ENCODE measurements at regions not wholly inside any gene's neighbourhood (a gene's known extent, or its start where the extent isn't known, plus 50 kb on each side); places are given as distances from the start of the nearest gene placed in this dataset.

DNA sequence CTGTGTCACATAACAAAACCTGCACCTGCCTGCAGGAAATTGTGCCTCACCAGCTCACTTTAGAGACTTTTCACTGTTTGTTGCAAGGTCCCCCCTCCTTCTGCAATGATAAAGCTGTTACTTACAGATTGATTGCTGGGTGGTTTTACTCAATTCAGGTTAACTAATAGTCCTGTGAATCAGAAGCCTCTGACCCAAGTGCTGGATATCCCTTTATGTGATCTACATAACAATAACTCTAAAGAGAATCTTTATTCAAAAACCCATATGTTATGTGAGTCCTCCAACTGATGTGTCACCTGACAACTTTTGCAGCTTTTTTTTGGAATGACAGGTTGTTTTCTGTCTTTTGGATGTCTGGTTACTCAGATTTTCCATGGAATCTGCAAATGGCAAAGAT, 2323.6 kb upstream of the TENM3 start:
- no peak for ATAC-seq (replicated peaks)

DNA sequence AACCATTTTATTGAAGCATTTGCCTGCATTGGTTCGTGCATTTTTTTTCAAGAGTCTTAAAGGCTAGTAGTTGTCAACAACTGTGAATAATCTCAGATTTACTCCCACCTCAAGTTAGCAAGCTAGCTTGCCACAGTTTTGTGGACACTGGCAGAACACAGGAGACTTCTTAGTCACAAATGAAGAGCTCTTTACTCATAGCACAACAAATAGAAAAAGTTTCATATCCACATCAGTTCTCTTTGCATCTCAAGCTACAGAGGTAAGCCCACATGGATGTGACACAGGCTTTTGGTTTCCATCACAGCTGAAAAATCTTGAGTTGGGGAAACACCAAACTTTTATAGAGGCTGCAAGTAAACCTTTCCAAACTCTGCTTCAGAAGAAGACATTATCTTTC, 2315.7 kb upstream of the TENM3 start:
- Mint-ChIP-seq H3K27ac (no peak overlapping the region), H3K9me3 (peaks cover 18 to 23% of the 10 kb centered on the region in 2 donors), H3K36me3 (ENCODE audit: insufficient read depth) (no peaks in the 10 kb centered on the region), H3K4me3 (no peak overlapping the region), H3K4me1 (ENCODE audit: low read depth in 2 of 2) (no peaks in the 10 kb centered on the region), H3K27me3 (no peaks in the 10 kb centered on the region)
- DNase-seq: no peak
- no peak for ATAC-seq (replicated peaks)

More for the DNA sequence above, 2323.6 kb upstream of the TENM3 start:
- H3K27me3 Mint-ChIP-seq: no peaks in the 10 kb centered on the region
- DNase-seq: no peak
- H3K4me3 Mint-ChIP-seq: no peak overlapping the region
- H3K9me3 Mint-ChIP-seq: peaks cover 9 to 11% of the 10 kb centered on the region in 2 donors
- H3K27ac Mint-ChIP-seq: no peak overlapping the region
- H3K36me3 Mint-ChIP-seq (ENCODE audit: insufficient read depth): no peaks in the 10 kb centered on the region
- H3K4me1 Mint-ChIP-seq (ENCODE audit: low read depth in 2 of 2): no peaks in the 10 kb centered on the region

DNA sequence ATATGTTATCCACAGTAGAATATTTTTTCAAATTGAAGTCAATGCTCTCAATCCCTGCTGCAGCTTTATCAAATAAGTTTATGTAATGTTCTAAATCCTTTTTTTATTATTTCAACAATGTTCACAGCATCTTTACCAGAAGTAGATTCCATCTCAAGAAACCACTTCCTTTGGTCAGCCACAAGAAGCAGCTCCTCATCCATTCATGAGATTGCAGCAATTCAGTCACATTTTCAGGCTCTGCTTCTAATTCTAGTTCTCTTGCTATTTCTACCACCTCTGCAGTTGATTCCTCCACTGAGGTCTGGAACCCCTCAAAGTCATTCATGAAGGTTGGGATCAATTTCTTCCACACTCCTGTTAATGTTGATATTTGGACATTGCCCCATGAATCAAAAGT, 2301.3 kb upstream of the TENM3 start:
- DNase-seq (no peak), ATAC-seq (replicated peaks) (no peak)
- no peaks in the 10 kb centered on the region for H3K27me3 Mint-ChIP-seq
- H3K36me3 Mint-ChIP-seq (ENCODE audit: insufficient read depth): no peaks in the 10 kb centered on the region
- H3K4me1 Mint-ChIP-seq (ENCODE audit: low read depth in 2 of 2): no peaks in the 10 kb centered on the region
- H3K9me3 Mint-ChIP-seq: peaks cover 12 to 18% of the 10 kb centered on the region in 2 donors
- H3K4me3 Mint-ChIP-seq: no peak overlapping the region
- H3K27ac Mint-ChIP-seq: no peak overlapping the region

DNA sequence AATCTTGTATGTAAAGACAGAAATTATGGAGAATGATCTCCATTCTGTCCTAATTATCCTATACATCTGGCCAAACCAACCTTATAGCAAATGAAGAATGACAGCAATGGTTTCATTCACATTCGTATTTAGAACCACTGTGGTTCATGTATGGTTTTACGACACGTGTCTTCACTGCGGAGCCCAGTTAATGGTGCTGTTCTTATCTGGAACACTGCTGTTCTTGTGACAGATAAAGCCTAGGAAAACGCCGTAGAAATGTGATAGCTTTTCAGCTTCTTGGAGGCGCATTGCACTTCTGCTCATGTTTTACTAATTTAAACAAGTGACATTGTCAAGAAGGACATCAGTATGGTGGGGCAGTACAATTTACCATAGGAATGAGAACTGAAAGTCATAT, 2266.4 kb upstream of the TENM3 start:
- Mint-ChIP-seq H3K4me3 (no peak overlapping the region), H3K4me1 (ENCODE audit: low read depth in 2 of 2) (no peaks in the 10 kb centered on the region), H3K27ac (no peak overlapping the region), H3K9me3 (peaks cover 5 to 12% of the 10 kb centered on the region in 2 donors), H3K36me3 (ENCODE audit: insufficient read depth) (no peaks in the 10 kb centered on the region), H3K27me3 (no peaks in the 10 kb centered on the region)
- ATAC-seq (replicated peaks): no peak
- no peak for DNase-seq

DNA sequence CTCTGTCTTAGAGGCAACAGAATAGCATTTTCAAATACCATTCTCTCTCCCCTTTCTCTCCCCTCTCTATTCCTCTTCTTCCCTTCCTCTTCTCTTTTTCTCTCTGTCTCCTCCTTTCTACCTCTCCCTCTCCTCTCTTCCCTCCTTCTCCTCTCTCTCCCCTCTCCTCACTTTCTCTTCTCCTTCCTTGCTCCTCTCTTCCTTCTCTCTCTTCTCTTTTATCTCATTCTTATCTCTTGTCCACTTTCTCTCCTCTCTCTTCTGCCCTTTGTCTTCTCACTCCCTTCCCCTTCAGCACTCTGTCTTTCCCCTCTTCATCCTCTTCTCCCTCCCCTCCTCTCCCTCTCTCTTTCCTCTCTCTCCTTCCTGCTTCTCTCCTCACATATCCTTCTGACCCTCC, 2265.8 kb upstream of the TENM3 start:
- no peak for DNase-seq
- Mint-ChIP-seq H3K9me3 (peaks cover 5 to 13% of the 10 kb centered on the region in 2 donors), H3K36me3 (ENCODE audit: insufficient read depth) (no peaks in the 10 kb centered on the region), H3K27ac (no peak overlapping the region), H3K27me3 (no peaks in the 10 kb centered on the region), H3K4me1 (ENCODE audit: low read depth in 2 of 2) (no peaks in the 10 kb centered on the region), H3K4me3 (no peak overlapping the region)
- no peak for ATAC-seq (replicated peaks)

DNA sequence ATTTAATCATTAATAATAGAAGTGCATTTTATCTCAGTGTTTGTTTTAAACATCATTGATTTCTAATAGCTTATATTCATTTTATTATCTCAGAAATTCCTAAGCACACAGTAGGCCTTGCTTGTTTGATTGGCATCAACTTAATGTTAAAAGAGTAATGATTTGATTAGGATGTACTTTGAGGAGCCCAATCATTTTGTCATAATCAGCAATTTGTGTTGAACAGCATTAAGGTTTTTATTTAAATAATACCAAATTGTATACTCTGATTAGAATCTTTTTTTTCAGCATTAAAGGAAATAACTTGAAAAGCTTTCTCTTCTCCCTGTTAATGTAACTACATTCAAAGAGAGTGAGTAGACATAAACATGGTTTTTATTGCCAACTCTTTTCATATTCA, 2262.0 kb upstream of the TENM3 start:
- no peaks in the 10 kb centered on the region for H3K27me3 Mint-ChIP-seq
- no peaks in the 10 kb centered on the region for H3K36me3 Mint-ChIP-seq (ENCODE audit: insufficient read depth)
- ATAC-seq (replicated peaks) (no peak), DNase-seq (no peak)
- peaks cover 0 to 6% of the 10 kb centered on the region in 2 donors for H3K9me3 Mint-ChIP-seq
- H3K4me3 Mint-ChIP-seq: no peak overlapping the region
- H3K27ac Mint-ChIP-seq: no peak overlapping the region
- no peaks in the 10 kb centered on the region for H3K4me1 Mint-ChIP-seq (ENCODE audit: low read depth in 2 of 2)

DNA sequence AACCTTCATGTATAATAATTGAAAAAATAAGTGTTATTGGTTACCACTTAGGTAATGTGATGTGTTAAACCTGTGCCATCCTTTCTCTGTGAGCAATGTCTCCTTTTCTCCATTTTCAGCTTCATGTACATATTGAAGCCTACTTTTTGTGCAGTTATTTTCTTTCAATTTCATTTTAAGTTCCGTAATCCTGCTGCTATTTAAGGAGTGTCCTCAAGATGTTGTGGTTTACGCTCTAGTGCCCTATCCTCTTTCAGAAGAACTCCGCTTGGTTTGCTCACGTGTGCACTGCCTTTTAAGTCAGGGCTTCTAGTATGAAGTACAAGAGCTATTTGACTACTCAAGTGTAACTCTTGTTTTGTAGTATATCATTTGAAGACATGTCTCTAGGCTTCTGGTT, 2253.2 kb upstream of the TENM3 start:
- Mint-ChIP-seq H3K36me3 (ENCODE audit: insufficient read depth) (no peaks in the 10 kb centered on the region), H3K4me1 (ENCODE audit: low read depth in 2 of 2) (no peaks in the 10 kb centered on the region), H3K9me3 (peaks cover 4 to 21% of the 10 kb centered on the region in 2 donors), H3K27me3 (no peaks in the 10 kb centered on the region), H3K4me3 (no peak overlapping the region), H3K27ac (no peak overlapping the region)
- no peak for DNase-seq
- no peak for ATAC-seq (replicated peaks)

DNA sequence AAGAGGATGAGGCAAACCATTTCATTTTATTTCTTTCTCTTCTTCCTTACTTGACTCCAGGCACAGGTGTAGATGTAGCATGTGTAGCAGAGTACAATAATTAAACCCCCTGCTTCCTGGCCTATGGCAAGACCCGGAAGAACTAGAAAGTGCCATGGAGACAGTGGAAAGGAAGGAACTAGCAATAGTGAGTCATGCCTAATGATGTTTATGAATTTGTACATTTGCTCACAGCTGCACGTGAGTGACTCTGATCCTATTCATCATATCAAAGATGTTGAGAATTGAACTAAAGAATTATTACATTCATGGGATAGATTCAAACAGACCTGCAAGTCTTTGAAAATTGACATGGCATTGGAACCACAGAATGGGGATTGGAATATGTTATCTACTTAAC, 2233.9 kb upstream of the TENM3 start:
- Mint-ChIP-seq H3K4me3 (no peak overlapping the region), H3K27ac (no peak overlapping the region), H3K9me3 (peaks cover 8% of the 10 kb centered on the region in 2 donors), H3K27me3 (no peaks in the 10 kb centered on the region), H3K4me1 (ENCODE audit: low read depth in 2 of 2) (no peaks in the 10 kb centered on the region), H3K36me3 (ENCODE audit: insufficient read depth) (no peaks in the 10 kb centered on the region)
- ATAC-seq (replicated peaks) (no peak), DNase-seq (no peak)

DNA sequence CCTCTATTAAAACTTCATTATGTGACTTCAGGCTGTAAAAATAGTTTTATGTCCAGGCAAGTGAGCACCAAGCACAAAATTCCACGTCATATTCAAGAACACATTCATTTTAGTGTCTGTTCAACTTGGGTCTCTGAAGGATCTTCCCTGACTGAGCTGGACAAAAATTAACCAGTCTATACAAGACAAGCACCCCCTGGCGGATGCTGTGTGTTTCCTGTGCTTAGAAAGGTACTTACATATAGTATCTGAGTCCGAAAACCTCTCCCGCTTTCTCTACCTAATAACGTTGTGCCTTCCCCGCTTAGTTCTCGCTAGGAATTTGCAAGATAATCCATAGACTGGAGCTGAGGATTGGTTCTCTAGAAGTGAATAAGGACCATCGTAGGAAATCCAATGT, 2214.5 kb upstream of the TENM3 start:
- Mint-ChIP-seq H3K27me3 (no peaks in the 10 kb centered on the region), H3K4me3 (no peak overlapping the region), H3K27ac (no peak overlapping the region), H3K36me3 (ENCODE audit: insufficient read depth) (peaks cover 3% of the 10 kb centered on the region), H3K4me1 (ENCODE audit: low read depth in 2 of 2) (no peaks in the 10 kb centered on the region), H3K9me3 (peaks cover 10 to 13% of the 10 kb centered on the region in 2 donors)
- ATAC-seq (replicated peaks) (no peak), DNase-seq (no peak)

DNA sequence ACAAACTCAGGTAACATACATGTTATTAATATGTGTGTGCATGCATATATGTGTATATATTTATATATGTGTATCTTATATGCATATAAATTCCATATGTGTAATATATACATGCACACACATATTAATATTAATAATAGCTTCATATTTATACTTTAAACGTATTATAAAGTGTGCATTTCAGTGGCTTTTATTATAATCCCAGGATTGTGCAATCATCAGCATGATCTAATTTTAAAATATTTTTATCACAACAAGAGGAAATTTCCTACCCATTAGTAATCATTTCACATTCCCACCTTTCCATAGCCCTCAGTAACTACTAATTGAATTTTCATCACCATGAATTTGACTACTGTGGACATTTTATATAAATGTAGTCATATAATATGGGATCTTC, 2211.9 kb upstream of the TENM3 start:
- H3K36me3 Mint-ChIP-seq (ENCODE audit: insufficient read depth): no peaks in the 10 kb centered on the region
- no peaks in the 10 kb centered on the region for H3K27me3 Mint-ChIP-seq
- peaks cover 15 to 17% of the 10 kb centered on the region in 2 donors for H3K9me3 Mint-ChIP-seq
- DNase-seq (no peak), ATAC-seq (replicated peaks) (no peak)
- H3K4me3 Mint-ChIP-seq: no peak overlapping the region
- H3K4me1 Mint-ChIP-seq (ENCODE audit: low read depth in 2 of 2): no peaks in the 10 kb centered on the region
- H3K27ac Mint-ChIP-seq: no peak overlapping the region

DNA sequence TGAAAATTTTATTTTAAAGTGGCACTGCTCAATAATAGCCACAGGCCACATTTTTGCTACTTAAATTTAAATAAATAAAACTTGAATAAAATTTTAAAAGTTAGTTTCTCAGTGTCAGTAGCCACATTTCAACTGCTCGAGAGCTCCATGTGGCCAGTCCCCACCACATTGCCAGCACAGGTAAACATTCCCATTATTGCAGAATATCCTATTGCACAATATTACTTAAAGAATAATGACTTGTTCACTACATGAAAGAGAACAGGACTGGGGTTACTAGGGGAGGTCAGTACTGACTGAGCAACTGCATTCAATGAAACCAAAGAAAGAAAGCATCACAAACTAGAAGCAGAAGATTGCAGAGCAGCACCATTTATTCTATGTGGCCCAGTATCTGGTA, 2201.6 kb upstream of the TENM3 start:
- no peak for ATAC-seq (replicated peaks)
- H3K27ac Mint-ChIP-seq: no peak overlapping the region
- peaks cover 2 to 8% of the 10 kb centered on the region in 2 donors for H3K9me3 Mint-ChIP-seq
- no peaks in the 10 kb centered on the region for H3K27me3 Mint-ChIP-seq
- DNase-seq: no peak
- H3K36me3 Mint-ChIP-seq (ENCODE audit: insufficient read depth): no peaks in the 10 kb centered on the region
- H3K4me1 Mint-ChIP-seq (ENCODE audit: low read depth in 2 of 2): no peaks in the 10 kb centered on the region
- no peak overlapping the region for H3K4me3 Mint-ChIP-seq

DNA sequence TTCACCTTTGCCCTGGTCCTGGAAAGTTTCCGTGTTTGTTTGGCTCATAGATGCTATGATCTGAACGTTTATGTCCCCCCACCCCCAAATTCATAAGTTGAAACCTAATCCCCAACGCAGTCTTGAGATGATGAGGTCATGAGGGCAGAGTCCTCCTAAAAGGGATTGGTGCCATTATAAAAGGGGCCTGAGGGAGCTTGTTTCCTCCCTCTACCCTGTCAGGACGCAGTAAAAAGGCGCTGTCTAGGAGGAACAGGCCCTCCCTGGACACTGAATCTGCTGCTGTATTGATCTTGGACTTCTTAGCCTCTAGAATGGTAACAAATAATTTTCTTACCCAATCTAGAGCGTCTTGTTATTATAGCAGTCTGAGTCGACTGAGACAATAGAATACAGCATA, 2190.6 kb upstream of the TENM3 start:
- H3K36me3 Mint-ChIP-seq (ENCODE audit: insufficient read depth): no peaks in the 10 kb centered on the region
- H3K27ac Mint-ChIP-seq: no peak overlapping the region
- DNase-seq: no peak
- H3K27me3 Mint-ChIP-seq: peaks cover 8 to 17% of the 10 kb centered on the region in 2 donors
- H3K9me3 Mint-ChIP-seq: peaks cover 0 to 6% of the 10 kb centered on the region in 2 donors
- H3K4me1 Mint-ChIP-seq (ENCODE audit: low read depth in 2 of 2): no peaks in the 10 kb centered on the region
- no peak for ATAC-seq (replicated peaks)
- no peak overlapping the region for H3K4me3 Mint-ChIP-seq

DNA sequence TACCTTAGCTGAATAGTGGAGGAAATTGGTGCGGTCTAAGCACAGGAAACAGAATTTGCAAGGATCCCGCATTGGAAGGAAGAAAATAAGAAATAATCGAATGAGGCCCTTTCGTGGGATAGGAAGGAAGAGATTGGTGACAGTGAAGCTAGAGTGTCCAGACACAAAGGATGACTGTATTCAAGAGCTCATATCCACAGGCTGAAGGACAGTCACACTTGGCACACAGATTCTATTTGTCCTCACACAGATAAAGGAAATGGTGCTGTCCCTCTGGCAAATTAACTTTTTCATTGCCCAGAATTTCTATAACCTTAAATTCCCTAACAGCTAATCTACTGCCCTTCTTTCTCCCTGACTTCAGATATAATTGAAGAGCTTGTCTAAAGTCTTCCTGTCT, 2188.9 kb upstream of the TENM3 start:
- Mint-ChIP-seq H3K9me3 (peaks cover 0 to 4% of the 10 kb centered on the region in 2 donors), H3K4me1 (ENCODE audit: low read depth in 2 of 2) (no peaks in the 10 kb centered on the region), H3K27me3 (peaks cover 8 to 21% of the 10 kb centered on the region in 2 donors), H3K27ac (no peak overlapping the region), H3K36me3 (ENCODE audit: insufficient read depth) (no peaks in the 10 kb centered on the region), H3K4me3 (no peak overlapping the region)
- no peak for ATAC-seq (replicated peaks)
- no peak for DNase-seq

DNA sequence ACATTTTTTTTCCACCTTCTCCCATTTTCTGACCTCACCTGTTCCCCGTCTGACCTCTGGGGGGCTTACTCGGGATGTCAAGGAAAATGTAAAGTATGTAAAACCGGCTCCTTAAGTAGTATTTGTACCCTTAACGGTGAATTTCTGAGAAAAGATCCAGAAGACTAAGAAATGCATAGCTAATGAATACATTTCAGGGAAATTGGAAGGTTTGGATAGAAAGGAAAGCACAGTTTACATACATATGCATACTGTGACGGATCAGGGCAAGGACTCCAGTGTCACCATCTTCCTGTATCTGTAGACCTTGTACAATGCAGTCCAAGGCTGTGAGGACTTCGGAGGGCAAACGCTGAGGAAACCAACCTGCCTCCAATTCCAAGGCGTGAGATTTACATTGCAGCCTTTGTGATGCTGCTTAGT, 2185.9 kb upstream of the TENM3 start:
- Mint-ChIP-seq H3K9me3 (peaks cover 0 to 4% of the 10 kb centered on the region in 2 donors), H3K4me3 (no peak overlapping the region), H3K4me1 (ENCODE audit: low read depth in 2 of 2) (no peaks in the 10 kb centered on the region), H3K36me3 (ENCODE audit: insufficient read depth) (no peaks in the 10 kb centered on the region), H3K27ac (no peak overlapping the region), H3K27me3 (peaks cover 8 to 27% of the 10 kb centered on the region in 2 donors)
- DNase-seq (no peak), ATAC-seq (replicated peaks) (no peak)

Measured in effector memory CD8-positive, alpha-beta T cell (primary cell).